Renal cortical epithelial cell (primary cell): ENCODE measurements at regions not wholly inside any gene's neighbourhood (a gene's known extent, or its start where the extent isn't known, plus 50 kb on each side); places are given as distances from the start of the nearest gene placed in this dataset.
A peak's percentile ranks its signal among the peaks of the same experiment; 100 is the strongest.

ENCODE experiments used
- DNase-seq: peaks from one replicate; pipeline ENCODE4 v3.0.0-alpha.2; 2011; ENCODE audit warnings: low read depth

DNA sequence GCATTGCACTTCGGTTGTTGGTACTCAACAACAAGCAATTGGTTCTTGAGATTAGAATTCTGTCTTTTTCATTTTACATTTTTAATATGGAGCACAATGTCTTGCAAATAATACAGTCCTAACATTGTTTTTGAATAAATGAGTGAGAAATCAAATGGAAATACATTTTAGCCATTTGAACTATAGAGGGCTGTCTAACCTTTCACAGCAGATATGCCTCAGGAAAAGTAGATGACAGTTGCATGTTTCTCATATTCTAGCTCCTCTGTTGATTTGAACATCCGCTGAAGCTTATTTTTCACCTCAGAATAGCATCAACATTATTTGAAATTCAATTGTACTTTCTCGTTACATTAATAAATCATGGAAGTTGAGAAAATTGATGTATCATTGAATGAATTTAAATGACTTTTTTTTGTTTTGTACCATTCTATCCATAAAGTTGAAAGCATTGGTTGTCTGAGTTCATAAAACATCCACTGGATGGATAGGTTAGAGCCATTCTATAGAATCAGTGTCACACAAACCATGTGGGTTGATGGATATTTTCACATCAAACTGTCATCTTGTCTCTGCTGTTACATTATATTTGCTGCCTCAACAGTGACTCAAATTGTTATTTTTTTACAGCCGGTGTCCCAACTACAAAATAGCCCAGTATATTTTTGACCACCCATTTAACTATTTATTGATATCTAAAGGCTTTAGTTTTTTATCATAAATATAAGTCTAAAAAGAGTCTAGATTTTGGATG is 928.3 kb downstream of the NSUN3 start:
- peak; percentile 25 for DNase-seq

DNA sequence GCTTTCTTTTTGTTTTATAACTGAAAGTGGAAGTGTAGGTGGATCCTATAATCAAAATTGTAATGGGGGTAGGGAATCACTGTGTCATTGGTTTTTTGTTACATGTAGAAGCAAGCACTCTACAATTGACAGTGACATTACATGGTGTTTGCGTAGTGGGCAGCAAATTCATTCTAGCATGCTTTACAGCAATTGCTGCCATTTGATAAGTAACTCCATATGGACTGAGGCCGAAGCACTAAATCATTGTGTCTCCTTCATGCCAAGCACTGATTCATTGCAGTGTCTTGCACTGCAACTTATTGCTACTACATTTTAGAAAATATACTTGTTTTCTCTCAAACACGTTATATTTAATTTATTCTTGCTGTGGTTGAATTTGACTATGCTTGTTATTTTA is 933.9 kb downstream of the NSUN3 start:
- DNase-seq = no peak

DNA sequence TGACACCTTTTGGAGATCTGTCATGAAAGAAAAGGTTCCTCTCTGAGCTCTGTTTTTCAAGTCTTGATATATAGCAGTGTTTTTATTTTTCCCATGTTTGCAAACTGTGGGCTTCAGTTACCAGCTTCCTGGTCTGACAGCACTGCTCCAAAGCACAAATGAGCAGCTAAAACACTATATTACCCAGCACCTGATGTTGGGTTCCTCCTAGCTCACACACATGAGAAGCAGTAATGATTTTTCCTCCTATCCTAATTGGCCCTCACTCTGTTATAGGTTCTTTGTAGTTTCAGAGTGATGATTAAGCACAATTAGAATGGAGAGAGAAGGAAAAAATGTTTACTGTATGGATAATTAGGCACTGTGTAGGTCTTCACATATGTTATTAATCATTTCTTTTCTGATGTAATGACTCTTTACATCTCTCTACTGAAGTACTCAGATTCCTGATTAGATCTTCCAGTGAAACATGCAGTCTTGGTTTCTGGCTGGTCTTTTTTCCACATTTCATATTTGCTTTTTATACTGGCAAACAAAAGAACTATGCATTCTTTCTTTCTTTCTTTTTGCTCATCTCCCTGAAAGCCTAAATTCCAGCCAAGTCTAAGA is 939.7 kb downstream of the NSUN3 start:
- no peak for DNase-seq

DNA sequence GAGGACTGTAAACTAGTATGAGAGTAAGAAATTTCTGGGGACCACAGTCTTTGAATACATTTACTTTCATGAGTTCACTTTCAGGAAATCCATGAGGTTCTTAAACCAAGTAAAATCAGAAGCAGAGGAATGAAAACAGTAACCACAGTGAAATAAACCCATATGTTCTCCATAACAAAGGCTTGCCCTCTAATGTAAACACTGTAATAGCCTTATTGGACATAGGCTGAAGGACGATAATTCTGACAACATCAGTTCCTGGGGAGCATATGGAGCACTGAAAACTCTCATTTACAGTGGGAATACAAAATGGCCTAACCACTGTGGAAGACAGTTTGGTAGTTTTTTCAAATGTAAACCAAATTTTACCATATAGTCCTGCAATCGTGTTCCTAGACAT is 965.8 kb downstream of the NSUN3 start:
- no peak for DNase-seq

DNA sequence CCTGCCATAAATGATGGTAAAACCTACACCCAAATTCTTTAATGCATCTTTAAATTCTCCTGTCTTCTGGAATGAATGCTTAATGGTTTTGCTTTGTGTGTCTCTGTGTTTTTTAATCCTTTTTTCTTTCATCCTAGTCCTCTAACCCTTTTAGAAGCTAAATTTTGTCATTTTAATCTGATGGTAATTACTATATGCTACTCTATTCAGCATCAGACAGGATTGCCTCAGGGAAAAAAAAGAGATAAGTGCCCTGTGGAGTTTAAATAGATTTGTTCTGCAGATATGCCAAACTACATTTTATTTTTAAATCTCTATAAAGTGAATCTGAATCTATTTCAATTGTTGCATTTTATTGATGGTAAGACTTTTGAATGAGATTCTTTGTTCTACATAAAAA is 966.8 kb downstream of the NSUN3 start:
- no peak for DNase-seq

DNA sequence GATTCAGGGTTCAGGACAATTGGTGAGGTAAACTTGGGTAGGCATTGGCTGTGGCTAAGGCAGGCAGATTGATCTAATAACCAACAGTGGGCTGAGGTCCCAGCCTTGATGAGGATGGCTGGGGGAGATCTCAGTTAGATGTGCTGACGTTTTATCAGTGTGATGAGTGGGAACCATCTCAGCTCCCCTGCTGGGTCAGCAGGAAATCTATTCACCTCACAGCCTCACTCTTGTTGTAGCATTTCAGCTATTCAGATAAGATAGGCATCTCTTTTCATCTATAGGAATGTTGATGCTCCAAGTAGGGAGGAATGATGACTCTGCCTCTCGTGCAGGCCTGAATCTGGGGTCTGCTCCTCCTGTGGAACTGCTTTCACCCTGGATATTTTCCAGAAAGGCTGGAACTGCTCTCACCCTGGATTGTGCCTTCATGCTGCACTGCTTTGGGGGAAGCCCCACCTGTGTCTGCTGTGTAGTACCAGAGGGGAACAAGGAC is 973.7 kb downstream of the NSUN3 start:
- DNase-seq = no peak

DNA sequence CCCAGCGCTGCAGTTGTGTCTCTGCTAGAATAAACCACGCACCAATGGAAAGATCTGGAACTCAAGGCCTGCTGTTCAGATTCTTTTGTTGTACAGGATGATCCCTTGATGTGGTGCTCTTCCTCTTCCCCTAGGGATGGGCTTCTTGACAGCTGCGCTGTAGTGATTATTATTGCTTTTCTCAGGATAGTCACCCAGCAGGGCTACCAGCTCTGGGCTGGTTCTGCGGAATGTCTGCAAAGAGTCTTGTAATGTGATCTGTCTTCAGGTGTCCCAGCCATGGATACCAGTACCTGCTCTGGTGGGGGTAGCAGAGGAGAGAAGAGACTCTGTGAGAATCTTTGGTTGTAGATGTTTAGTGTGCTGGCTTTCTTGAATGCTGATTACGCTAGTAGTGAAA is 974.2 kb downstream of the NSUN3 start:
- no peak for DNase-seq

DNA sequence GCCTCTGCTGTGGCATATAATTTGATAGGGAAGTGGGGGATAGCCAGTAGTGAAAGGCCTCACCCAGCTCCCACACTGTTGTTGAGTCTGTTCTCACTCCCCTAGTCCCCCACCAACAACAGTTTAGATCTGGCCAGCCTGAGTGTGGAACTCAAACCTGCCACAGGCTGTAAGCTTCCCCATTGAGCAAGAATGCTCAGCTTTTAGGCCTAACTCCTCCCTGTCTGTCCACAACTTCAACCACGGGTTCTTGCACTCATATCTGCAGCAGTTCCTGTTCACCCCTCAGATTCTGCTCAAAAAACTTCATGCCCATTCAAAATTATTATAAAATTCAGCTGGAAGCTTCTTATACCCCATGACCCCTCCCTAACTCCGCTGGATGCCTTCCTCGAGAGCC is 975.1 kb downstream of the NSUN3 start:
- DNase-seq = no peak

DNA sequence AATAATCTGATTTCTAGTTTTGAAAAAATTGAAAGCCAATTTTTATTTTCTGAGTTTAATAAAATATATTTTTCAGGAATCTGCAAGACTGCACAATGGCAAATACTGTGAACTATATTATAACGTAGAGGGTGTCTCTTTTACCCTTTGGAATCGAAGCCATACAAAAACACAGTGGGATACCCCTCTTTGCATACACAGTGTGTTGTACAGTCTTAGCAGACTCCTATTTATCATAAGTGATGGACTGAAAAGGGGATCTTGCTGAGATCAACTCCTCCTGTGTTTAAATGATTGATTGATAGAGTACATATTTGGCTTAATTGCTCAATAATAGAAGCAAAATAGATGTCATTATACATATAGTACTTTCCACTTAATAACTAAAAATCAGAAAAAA is 981.2 kb downstream of the NSUN3 start:
- no peak for DNase-seq

DNA sequence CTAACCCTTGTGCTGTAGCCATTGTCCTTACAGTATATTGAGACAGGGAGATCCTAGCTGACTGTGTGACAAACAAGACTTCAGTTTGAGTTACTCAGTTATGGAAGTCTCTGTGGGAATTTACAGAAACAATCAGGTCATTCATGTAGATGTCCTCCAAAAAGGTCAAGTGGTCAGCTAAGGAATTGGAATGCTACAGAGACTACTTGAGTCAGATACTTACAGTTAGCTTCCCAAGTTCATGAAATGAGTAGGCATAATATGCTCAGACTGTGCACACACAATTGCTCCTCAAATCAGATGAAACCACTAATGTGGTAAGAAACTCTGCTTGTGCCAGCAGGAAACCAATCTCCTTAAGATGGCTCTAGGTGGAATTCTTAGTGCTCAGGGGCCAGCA is 985.7 kb downstream of the NSUN3 start:
- peak; percentile 88 for DNase-seq

DNA sequence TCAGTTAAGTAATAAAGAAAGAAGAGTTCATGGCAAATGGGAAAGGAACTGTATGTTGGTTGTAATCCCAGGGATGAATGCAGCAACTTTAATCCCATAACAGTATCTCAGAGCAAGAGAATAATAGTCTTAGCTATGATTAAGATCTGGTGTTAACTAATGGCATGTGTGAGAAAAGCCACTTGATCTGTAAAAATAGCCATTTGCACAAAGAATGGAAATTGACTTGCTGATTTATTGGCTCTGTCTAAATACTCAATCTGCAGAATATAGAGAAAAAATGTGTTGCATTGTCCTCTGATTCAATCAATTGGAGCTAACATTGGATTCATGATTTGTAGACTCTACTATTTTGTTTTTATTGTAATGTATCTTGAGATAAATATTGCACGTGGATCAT is 987.0 kb downstream of the NSUN3 start:
- DNase-seq = no peak

DNA sequence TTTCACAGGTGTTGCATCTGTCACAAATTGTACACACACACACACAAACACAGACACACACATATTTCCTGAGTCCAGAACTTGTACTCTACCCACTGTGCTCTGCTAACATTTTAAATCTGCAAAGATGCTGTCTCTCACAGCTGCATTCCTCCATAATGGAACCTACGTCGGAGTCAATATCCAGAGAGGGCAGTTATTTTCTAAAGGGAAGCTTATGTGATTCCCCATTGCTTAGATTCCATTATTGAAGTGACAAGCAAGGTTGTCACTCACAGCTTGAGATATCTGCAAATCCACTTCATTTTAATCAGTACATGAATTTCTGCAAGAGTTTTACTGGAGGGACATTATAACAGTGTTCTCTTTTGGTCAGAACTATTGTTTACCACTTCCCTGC is 992.4 kb downstream of the NSUN3 start:
- no peak for DNase-seq

DNA sequence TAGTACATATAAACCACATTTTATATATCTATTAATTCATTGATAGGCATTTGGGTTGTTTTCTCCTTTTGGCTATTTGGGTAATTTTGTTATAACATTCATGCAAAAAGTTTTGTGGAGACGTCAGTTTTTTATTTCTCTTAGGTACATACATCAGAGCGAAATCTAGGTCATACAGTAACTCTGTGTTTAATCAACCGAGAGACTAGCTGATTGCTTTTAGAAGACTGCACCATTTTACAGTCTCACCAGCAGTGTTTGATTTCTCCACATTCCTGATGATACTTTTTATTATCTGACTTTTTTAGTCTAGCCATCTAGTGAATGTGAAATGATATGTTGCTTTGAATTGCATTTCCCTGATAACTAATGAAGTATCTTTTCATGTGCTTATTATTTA is 1019.3 kb downstream of the NSUN3 start:
- no peak for DNase-seq

DNA sequence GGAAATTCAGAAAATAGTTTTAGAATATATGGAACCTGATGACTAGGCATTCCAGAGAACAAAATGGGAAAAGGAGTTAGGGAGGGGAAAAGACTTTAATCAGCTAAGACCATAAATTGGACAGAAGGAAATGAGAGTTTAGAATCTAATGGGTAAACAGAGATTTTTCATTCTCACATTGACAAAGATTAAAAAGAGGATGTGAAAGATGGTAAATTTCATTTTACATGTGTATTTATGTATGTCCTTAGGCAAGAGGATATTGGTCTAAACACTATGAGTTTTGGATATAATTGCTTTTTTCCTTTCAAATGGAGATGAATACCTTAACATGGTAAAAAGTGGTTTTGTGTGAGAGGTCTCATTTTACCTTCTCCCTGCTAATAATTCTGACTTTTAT is 1021.9 kb downstream of the NSUN3 start:
- DNase-seq = no peak

DNA sequence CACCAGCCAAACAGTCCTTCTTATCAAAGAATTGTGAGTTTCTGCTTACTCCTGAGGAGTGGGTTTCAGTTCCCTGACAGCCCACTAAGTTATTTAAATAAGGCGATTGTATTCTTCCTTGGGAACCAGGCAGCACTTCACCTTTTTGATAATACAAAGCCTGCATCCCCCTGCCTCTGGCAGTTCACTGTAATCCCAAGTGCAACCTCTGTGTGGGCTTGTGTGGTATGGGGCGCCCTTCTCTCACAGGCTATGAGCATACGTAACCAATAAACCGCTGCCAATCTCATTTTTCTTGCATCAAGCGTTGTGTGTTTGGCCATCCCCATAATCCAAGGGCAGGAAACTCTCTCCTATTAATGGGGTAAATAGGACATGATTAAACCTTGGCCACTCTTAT is 1025.6 kb downstream of the NSUN3 start:
- no peak for DNase-seq

DNA sequence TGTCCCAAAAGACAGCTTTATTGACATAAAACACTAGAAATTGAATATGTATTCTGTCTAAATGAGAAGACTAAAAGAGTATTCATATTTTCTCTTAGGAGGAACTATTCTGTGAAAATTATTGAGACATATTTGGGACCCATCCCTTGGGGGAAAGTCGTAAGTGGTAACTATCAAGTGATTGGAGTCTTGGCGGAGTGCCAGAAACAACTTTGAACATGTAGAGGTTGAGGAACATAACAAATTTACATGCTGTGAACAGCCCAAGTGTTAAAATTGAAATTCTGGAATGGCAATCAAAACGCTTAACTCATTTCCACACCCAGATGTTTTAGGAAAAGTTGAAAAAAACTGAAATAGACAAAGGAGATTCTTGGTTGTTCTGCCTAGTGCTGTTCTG is 1034.6 kb downstream of the NSUN3 start:
- no peak for DNase-seq

DNA sequence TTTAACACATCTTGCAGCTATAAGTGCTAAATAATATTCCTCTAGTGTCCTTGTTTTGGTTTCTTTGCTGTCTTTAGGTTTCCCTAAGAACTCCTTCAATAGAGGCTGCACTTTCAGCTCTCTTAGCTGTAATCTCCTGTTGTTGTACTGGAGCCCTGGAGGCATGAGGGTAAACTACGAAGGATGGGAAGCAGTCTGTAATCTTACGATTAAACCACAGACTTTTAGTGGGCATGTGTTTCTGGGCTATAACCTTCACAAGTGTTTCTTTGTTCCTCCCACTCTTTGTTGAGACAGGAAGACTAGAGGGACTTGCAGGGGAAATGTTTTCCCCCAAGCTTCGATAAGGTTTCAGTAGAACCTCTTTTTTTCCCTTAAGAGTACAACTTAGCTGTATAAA is 1058.1 kb downstream of the NSUN3 start:
- no peak for DNase-seq

DNA sequence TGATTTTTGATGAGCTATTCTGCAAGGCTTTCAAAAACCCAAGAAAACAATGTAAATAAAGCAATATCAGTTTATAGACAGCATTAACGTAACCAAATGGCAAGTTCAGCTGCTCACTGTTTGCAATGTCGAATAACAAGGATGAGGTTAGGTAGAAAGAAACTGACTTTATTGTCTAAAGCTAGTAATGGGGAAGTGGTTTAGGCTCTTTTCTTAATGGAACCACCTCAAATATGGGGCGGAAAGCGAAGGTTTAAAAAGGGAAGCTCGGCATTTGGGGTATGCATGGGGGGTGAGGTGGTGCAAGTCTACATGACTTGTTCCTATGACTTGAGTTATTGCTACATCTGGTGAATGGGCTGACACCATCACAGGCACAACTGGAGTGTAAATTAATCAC is 1060.2 kb downstream of the NSUN3 start:
- no peak for DNase-seq

DNA sequence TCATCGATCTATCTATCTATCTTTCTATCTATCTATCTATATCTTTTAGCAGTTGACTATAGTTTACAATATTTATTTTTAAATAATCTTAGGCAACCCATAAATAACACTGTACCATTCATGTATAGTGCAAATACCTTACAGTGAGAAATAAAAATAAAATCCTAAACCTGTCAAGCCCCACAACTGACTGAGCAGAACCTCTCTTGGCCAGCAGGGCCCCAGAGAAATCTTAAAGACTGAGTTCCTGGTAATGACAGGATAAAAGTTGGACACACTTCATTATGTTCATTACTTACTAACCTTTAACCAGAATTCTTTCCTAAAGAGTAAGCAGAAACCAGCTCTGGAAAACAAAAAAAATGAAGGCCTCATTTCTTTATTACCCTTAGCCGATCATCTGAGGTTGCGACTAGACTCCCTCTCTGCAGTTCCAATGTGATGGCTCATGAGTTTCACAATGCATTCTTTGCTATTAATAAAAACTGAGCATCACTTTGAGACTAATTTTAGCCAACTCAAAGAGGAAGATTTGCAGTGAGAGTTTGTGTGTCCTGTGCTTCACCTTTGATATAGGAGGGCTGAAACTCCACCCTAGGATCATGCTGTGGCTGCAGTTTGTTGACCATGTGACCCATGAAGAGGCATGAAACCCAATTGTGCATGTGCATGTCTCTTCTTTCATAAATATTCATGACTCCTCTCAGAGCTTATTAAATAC is 1072.0 kb downstream of the NSUN3 start:
- DNase-seq = peak; percentile 94

DNA sequence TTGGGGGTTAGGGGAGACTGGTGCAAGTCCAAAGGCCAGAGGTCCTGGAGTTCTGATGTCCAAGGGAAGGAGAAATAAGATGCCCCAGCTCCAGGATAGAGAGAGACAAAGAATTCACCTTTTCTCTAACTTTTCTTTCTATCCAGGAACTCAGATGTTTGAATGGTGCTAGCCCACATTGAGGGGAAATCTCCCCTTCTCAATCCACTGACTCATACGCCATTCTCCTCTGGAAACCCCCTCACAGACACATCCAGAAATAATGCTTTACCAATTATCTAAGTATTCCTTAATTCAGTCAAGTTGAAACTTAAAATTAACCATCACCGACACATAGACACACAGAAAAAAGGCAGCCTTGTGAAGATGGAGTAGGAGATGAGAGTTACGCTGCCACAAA is 1085.2 kb downstream of the NSUN3 start:
- DNase-seq = no peak

DNA sequence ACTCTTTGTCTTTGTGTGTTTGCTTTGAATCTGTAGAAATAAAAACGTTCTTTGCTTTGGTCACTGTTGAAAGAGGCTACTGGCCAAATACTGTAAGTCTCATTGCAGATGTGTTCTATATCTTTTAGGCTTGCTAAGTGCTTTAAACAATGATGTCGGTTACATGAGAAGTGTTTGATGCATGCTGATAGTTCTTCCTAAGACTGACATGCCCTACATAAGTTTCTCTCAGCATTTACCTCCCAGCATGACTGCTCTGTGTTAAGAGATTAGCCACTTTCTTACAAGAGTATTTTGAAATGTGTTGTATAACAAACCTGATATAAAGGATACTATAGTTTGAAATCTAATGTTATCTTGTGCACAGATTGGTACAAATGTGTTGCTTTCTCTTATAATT is 1088.7 kb downstream of the NSUN3 start:
- no peak for DNase-seq

DNA sequence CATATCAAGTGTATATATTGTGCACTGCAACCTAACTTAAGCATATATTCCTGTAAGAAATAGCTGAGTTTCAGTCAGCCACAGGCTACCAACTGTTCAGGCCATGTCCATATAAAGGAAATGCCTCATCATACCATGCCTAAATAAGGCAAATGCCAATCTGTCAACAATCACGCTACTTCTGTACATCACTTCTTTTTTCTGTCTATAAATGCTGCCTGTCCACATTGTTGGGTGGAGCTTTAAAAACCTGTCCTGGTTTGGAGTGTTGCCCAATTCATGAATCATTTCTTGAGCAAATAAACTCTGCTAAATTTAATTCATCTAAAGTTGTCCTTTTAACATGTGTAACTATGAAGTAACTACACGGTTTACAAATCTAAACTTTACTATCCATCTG is 1091.9 kb downstream of the NSUN3 start:
- peak; percentile 76 for DNase-seq

DNA sequence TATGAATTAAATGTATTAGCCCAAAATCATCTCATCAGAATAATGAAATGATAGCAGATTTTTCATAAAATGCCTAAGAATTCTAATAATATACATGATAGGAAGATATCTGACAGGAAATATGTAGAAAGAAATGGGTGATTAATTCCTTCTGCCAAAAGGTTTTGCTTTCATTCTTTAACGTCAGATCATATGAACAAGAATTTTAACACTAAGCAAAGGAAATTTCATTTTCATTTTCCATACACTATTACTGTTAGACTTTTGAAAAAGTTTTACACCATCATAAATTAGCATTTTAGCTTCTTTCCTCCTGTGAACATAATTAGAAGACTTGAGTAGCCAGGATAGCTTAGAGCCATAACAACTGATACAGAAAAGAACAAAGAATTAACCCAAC is 1099.9 kb downstream of the NSUN3 start:
- no peak for DNase-seq
